Endodermal cell (in vitro differentiated cells): ENCODE measurements at regions not wholly inside any gene's neighbourhood (a gene's known extent, or its start where the extent isn't known, plus 50 kb on each side); places are given as distances from the start of the nearest gene placed in this dataset.

Experiments
- DNase-seq: peaks from one replicate; pipeline ENCODE4 v3.0.0-alpha.2; 2017
- H3K27ac ChIP-seq: 2 replicates; pipeline ENCODE4 v1.5.1; 2013; ENCODE audit warnings: mild to moderate bottlenecking, low read depth, low read length, moderate library complexity
- H3K27me3 ChIP-seq: 2 replicates; pipeline ENCODE4 v1.6.1; 2013; ENCODE audit warnings: mild to moderate bottlenecking, low read length, moderate library complexity; ENCODE audit not compliant: insufficient read depth, control insufficient read depth, poor library complexity, severe bottlenecking
- H3K36me3 ChIP-seq: 2 replicates; pipeline ENCODE4 v1.7.0; 2013; ENCODE audit warnings: mild to moderate bottlenecking, low read length, moderate library complexity; ENCODE audit not compliant: control insufficient read depth, insufficient read depth
- H3K4me1 ChIP-seq: one replicate; pipeline ENCODE4 v1.7.0; 2013; ENCODE audit warnings: low read length; ENCODE audit not compliant: control insufficient read depth, insufficient read depth
- H3K4me3 ChIP-seq: 2 replicates; pipeline ENCODE4 v1.5.1; 2013; ENCODE audit warnings: mild to moderate bottlenecking, low read length, moderate library complexity
- H3K9ac ChIP-seq: 2 replicates; pipeline ENCODE4 v1.6.1; 2013; ENCODE audit warnings: mild to moderate bottlenecking, low read length, moderate library complexity; ENCODE audit not compliant: poor library complexity, severe bottlenecking; ENCODE audit errors: extremely low read depth
- H3K9me3 ChIP-seq: 2 replicates; pipeline ENCODE4 v1.6.1; 2013; ENCODE audit warnings: mild to moderate bottlenecking, low read length, moderate library complexity; ENCODE audit not compliant: control insufficient read depth
- H3K27ac Mint-ChIP-seq: 2 replicates; pipeline ENCODE4 v1.8.0; 2020; ENCODE audit warnings: mixed read lengths
- H3K27me3 Mint-ChIP-seq: 2 replicates; pipeline ENCODE4 v1.8.0; 2021; ENCODE audit warnings: mild to moderate bottlenecking, mixed read lengths; ENCODE audit not compliant: insufficient read depth
- H3K36me3 Mint-ChIP-seq: 2 replicates; pipeline ENCODE4 v1.8.0; 2020; ENCODE audit warnings: low read depth, mixed read lengths
- H3K4me1 Mint-ChIP-seq: 2 replicates; pipeline ENCODE4 v1.8.0; 2020; ENCODE audit warnings: mixed read lengths
- H3K4me3 Mint-ChIP-seq: 2 replicates; pipeline ENCODE4 v1.8.0; 2020; ENCODE audit warnings: mild to moderate bottlenecking, moderate library complexity, mixed read lengths
- H3K9me3 Mint-ChIP-seq: 2 replicates; pipeline ENCODE4 v1.8.0; 2020; ENCODE audit warnings: mild to moderate bottlenecking, mixed read lengths
- WGBS, 2 experiments: methylation state at CpG; one replicate each; pipeline versions ENCODE4 v1.1.5 to v1.1.7; 2013; ENCODE audit warnings: missing lambda C conversion rate in 2 of 2, mixed read lengths in 1 of 2; ENCODE audit not compliant: insufficient coverage in 1 of 2, insufficient read length in 1 of 2; 5-methylcytosine and 5-hydroxymethylcytosine counted together
- TF ChIP-seq, protein P1 (sequence below): fragments of 200-600 bp; sonication (generic); conservative IDR thresholded peaks from 2 replicates; pipeline ENCODE4 v1.5.0; 2021; ENCODE audit warnings: antibody characterized with exemption, mild to moderate bottlenecking

DNA sequence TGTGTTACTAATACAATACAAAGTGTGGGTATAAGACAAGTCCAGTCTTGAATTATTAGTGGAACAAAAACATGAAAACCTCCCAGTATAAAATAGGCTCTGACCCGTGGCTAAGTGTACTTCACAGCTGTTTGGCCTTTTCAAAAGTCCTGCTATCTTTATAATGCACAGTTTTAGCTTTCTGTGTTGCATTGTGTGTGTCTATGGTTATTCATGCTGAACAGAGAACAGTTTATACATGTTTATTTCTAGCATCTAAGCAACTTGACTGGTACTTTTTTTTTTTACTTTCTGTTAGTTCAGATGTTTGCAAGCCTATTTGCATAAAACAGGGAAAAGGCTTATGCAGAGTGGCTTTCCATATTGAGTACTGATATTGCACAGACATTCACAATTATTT lies 119.2 kb upstream of the CCN2 start:
- no peaks in the 10 kb centered on the region for H3K36me3 Mint-ChIP-seq
- no peak overlapping the region for H3K4me3 ChIP-seq
- H3K9ac ChIP-seq = no peak overlapping the region
- H3K27me3 ChIP-seq = no peaks in the 10 kb centered on the region
- no peak for DNase-seq
- H3K27me3 Mint-ChIP-seq = no peaks in the 10 kb centered on the region
- H3K36me3 ChIP-seq = no peaks in the 10 kb centered on the region
- WGBS, 2 experiments = 83% methylated on average over 1 of the region's 1 CpG; no CpG with 5 or more reads in 1 of the 2 experiments
- no peak overlapping the region for H3K27ac ChIP-seq
- peaks cover 2% of the 10 kb centered on the region for H3K4me1 Mint-ChIP-seq
- TF ChIP-seq, protein P1, sequence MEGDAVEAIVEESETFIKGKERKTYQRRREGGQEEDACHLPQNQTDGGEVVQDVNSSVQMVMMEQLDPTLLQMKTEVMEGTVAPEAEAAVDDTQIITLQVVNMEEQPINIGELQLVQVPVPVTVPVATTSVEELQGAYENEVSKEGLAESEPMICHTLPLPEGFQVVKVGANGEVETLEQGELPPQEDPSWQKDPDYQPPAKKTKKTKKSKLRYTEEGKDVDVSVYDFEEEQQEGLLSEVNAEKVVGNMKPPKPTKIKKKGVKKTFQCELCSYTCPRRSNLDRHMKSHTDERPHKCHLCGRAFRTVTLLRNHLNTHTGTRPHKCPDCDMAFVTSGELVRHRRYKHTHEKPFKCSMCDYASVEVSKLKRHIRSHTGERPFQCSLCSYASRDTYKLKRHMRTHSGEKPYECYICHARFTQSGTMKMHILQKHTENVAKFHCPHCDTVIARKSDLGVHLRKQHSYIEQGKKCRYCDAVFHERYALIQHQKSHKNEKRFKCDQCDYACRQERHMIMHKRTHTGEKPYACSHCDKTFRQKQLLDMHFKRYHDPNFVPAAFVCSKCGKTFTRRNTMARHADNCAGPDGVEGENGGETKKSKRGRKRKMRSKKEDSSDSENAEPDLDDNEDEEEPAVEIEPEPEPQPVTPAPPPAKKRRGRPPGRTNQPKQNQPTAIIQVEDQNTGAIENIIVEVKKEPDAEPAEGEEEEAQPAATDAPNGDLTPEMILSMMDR = no peak
- H3K4me3 Mint-ChIP-seq = no peak overlapping the region
- H3K9me3 Mint-ChIP-seq = no peaks in the 10 kb centered on the region
- H3K4me1 ChIP-seq = peaks cover 2% of the 10 kb centered on the region
- no peak overlapping the region for H3K27ac Mint-ChIP-seq
- no peaks in the 10 kb centered on the region for H3K9me3 ChIP-seq

DNA sequence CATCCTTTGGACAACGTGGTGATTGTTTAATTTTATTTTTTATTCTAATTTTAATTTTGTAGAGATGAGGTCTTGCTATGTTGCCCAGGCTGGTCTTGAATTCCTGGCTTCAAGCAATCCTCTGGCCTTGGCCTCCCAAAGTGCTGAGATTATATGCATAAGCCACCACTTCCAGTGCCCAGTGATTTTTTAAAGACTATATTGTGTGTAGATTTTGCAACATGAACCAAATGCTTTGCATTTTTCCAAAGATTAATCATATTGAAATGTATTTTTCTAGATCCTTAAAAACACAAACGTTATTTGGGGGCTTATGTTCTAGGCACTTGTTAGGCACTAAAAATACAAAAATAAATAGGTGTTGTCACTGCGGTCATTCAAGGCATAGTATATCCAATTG lies 117.6 kb upstream of the CCN2 start:
- no peaks in the 10 kb centered on the region for H3K4me1 ChIP-seq
- H3K9me3 Mint-ChIP-seq = no peaks in the 10 kb centered on the region
- no peak overlapping the region for H3K27ac Mint-ChIP-seq
- no peak overlapping the region for H3K4me3 Mint-ChIP-seq
- TF ChIP-seq, protein P1 = no peak
- H3K4me3 ChIP-seq = no peak overlapping the region
- no peak overlapping the region for H3K27ac ChIP-seq
- H3K9ac ChIP-seq = no peak overlapping the region
- WGBS, 2 experiments = 83 to 90% methylated on average over 2 to 3 of the region's 3 CpGs
- H3K36me3 Mint-ChIP-seq = no peaks in the 10 kb centered on the region
- H3K4me1 Mint-ChIP-seq = peaks cover 3% of the 10 kb centered on the region
- no peaks in the 10 kb centered on the region for H3K9me3 ChIP-seq
- no peaks in the 10 kb centered on the region for H3K36me3 ChIP-seq
- H3K27me3 ChIP-seq = no peaks in the 10 kb centered on the region
- H3K27me3 Mint-ChIP-seq = no peaks in the 10 kb centered on the region
- DNase-seq = no peak

DNA sequence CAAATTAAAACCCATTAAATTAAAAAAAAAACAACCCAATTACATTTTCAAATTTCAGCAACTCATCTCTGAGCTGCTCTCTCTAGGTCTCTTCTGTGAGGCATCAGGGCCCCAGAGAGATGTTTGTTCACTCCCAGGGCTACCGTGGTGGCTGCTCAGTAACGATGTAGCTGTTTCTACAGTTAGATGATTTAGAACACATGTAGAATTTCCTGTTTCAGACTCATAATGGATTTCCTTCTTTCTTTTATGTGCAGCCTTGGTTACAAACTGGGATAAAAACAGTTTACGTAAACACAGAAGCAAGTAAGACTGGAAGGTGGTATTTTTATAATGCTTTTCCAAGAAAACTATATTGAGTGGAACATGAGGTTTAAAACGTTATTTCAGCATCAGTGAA lies 116.1 kb upstream of the CCN2 start:
- Histone ChIP-seq H3K9me3 (no peaks in the 10 kb centered on the region), H3K4me3 (no peak overlapping the region), H3K27ac (no peak overlapping the region), H3K27me3 (no peaks in the 10 kb centered on the region), H3K4me1 (no peaks in the 10 kb centered on the region), H3K36me3 (no peaks in the 10 kb centered on the region), H3K9ac (no peak overlapping the region)
- TF ChIP-seq, protein P1 = no peak
- no peaks in the 10 kb centered on the region for H3K36me3 Mint-ChIP-seq
- H3K4me3 Mint-ChIP-seq = no peak overlapping the region
- DNase-seq = no peak
- no peak overlapping the region for H3K27ac Mint-ChIP-seq
- no peaks in the 10 kb centered on the region for H3K27me3 Mint-ChIP-seq
- no peaks in the 10 kb centered on the region for H3K9me3 Mint-ChIP-seq
- 90 to 91% methylated on average over 4 of the region's 4 CpGs for WGBS, 2 experiments
- peaks cover 6% of the 10 kb centered on the region for H3K4me1 Mint-ChIP-seq
